PC-3 (cell line): ENCODE measurements at regions not wholly inside any gene's neighbourhood (a gene's known extent, or its start where the extent isn't known, plus 50 kb on each side); places are given as distances from the start of the nearest gene placed in this dataset.

Experiments
- ATAC-seq: fragments of 200-7000 bp; cut with Tn5 transposase; 2 replicates; pipeline ENCODE4 v1.9.1; 2020; ENCODE audit warnings: mild to moderate bottlenecking, moderate library complexity
- BruUV-seq: library from RNA; stranded (reverse); fragments of 400-500 nt; replicated peaks from 2 replicates; lab custom pipeline; 2021; lab: Mats Ljungman, UMichigan
- CTCF ChIA-PET: fragments of 300-600 bp; sonication (Branson Sonifier 250); formaldehyde crosslinking; loops from one replicate; lab custom pipeline; 2022; ENCODE audit warnings: antibody characterized with exemption; lab: Charles Lee
- POLR2A ChIA-PET: fragments of 300-600 bp; sonication (Branson Sonifier 250); formaldehyde crosslinking; loops from one replicate; lab custom pipeline; 2022; ENCODE audit warnings: antibody characterized with exemption; ENCODE audit not compliant: unreplicated experiment; lab: Charles Lee
- DNase-seq: peaks from one replicate; pipeline ENCODE4 v3.0.0-alpha.2; 2015
- H2AFZ ChIP-seq: fragments of 300-600 bp; sonication (generic); 2 replicates; pipeline ENCODE4 v1.6.0; 2016; ENCODE audit warnings: antibody characterized with exemption, low read length
- H3F3A ChIP-seq: fragments of 300-600 bp; sonication (generic); one replicate; pipeline ENCODE4 v1.6.0; 2017; ENCODE audit warnings: antibody characterized with exemption, low read length, control low read depth, mild to moderate bottlenecking; ENCODE audit not compliant: unreplicated experiment
- H3K27ac ChIP-seq: fragments of 300-600 bp; sonication (generic); 2 replicates; pipeline ENCODE4 v1.5.1; 2016; ENCODE audit warnings: mild to moderate bottlenecking, low read length
- H3K27me3 ChIP-seq: fragments of 300-600 bp; sonication (generic); 2 replicates; pipeline ENCODE4 v1.6.1; 2016; ENCODE audit warnings: low read length, mixed read lengths
- H3K36me3 ChIP-seq: fragments of 300-600 bp; sonication (generic); 2 replicates; pipeline ENCODE4 v1.6.1; 2016; ENCODE audit warnings: low read depth, mixed run types, low read length, mixed read lengths
- H3K4me1 ChIP-seq: fragments of 300-600 bp; sonication (generic); 2 replicates; pipeline ENCODE4 v1.5.1; 2016; ENCODE audit warnings: low read length; ENCODE audit not compliant: insufficient read depth
- H3K4me2 ChIP-seq: fragments of 300-600 bp; sonication (generic); 2 replicates; pipeline ENCODE4 v1.6.0; 2016; ENCODE audit warnings: low read length
- H3K4me3 ChIP-seq: fragments of 300-600 bp; sonication (generic); 2 replicates; pipeline ENCODE4 v1.5.1; 2016; ENCODE audit warnings: mild to moderate bottlenecking, low read length, mixed read lengths
- H3K79me2 ChIP-seq: fragments of 300-600 bp; sonication (generic); 2 replicates; pipeline ENCODE4 v1.6.1; 2017; ENCODE audit warnings: low read length, mixed read lengths
- H3K9ac ChIP-seq: fragments of 300-600 bp; sonication (generic); 2 replicates; pipeline ENCODE4 v1.6.0; 2016; ENCODE audit warnings: mild to moderate bottlenecking, low read length
- H3K9me2 ChIP-seq: fragments of 300-600 bp; sonication (generic); replicated peaks from 2 replicates; pipeline ENCODE4 v1.6.1; 2016; ENCODE audit warnings: mixed run types, low read length, mixed read lengths
- H3K9me3 ChIP-seq: fragments of 300-600 bp; sonication (generic); 2 replicates; pipeline ENCODE4 v1.6.1; 2016; ENCODE audit warnings: low read length, mixed read lengths
- H4K20me1 ChIP-seq: fragments of 300-600 bp; sonication (generic); 2 replicates; pipeline ENCODE4 v1.6.1; 2016; ENCODE audit warnings: low read length, mixed read lengths
- EZH2 ChIP-seq: fragments of 300-600 bp; sonication (generic); IDR thresholded peaks from one replicate; pipeline ENCODE4 v1.6.1; 2017; ENCODE audit warnings: antibody characterized with exemption, mild to moderate bottlenecking, low read length; ENCODE audit not compliant: unreplicated experiment
- EZH2phosphoT487 ChIP-seq: fragments of 300-600 bp; sonication (generic); IDR thresholded peaks from 2 replicates; pipeline ENCODE4 v1.6.1; 2018; ENCODE audit warnings: mild to moderate bottlenecking, antibody characterized with exemption, low read length, borderline replicate concordance
- intact Hi-C: fragments of 100-400 bp; cut with micrococcal nuclease; formaldehyde crosslinking; loops from 2 replicates; pipeline ENCODE4 v1.9.0; 2023
- TF ChIP-seq, protein P1 (sequence below): fragments of 300-600 bp; sonication (generic); conservative IDR thresholded peaks from 2 replicates; pipeline ENCODE4 v1.5.1; 2017; ENCODE audit warnings: antibody characterized with exemption, low read depth, mild to moderate bottlenecking, low read length

DNA sequence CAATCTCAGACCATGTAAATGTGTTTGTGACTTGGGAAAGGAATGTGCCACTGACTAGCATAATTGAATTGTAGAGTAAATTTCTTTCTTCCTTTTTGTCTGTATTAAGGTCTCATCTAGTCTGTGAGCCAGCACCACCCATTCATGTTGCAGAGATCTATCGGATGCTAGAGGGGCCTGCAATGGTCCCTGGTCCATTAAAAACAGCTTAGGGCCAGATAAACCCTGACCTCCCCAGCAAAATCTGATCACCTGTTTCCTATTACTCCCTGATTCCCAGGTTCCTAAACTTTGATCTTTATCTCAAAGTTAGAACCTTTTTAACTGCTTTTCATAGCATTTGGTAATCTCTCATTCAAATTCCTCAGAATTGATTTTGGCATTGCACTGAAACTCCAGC lies 174.5 kb upstream of the POC5 start:
- Histone ChIP-seq H3K36me3 (no peaks in the 10 kb centered on the region), H3K4me1 (no peaks in the 10 kb centered on the region), H3K4me2 (no peak overlapping the region), H3K79me2 (no peaks in the 10 kb centered on the region), H3K9ac (no peak overlapping the region), H2AFZ (no peak overlapping the region), H3F3A (no peaks in the 10 kb centered on the region), H3K27me3 (no peaks in the 10 kb centered on the region), H3K27ac (no peak overlapping the region), H4K20me1 (no peaks in the 10 kb centered on the region), H3K9me3 (no peaks in the 10 kb centered on the region), H3K9me2 (no peaks in the 10 kb centered on the region), H3K4me3 (no peak overlapping the region)
- POLR2A ChIA-PET, result no interaction called here
- DNase-seq, result no peak
- ATAC-seq, result no peak
- CTCF ChIA-PET, result no interaction called here
- TF ChIP-seq, protein P1, sequence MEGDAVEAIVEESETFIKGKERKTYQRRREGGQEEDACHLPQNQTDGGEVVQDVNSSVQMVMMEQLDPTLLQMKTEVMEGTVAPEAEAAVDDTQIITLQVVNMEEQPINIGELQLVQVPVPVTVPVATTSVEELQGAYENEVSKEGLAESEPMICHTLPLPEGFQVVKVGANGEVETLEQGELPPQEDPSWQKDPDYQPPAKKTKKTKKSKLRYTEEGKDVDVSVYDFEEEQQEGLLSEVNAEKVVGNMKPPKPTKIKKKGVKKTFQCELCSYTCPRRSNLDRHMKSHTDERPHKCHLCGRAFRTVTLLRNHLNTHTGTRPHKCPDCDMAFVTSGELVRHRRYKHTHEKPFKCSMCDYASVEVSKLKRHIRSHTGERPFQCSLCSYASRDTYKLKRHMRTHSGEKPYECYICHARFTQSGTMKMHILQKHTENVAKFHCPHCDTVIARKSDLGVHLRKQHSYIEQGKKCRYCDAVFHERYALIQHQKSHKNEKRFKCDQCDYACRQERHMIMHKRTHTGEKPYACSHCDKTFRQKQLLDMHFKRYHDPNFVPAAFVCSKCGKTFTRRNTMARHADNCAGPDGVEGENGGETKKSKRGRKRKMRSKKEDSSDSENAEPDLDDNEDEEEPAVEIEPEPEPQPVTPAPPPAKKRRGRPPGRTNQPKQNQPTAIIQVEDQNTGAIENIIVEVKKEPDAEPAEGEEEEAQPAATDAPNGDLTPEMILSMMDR, result no peak
- TF ChIP-seq EZH2phosphoT487 (no peak), EZH2 (no peak)
- intact Hi-C loops, result no loop called here
- BruUV-seq, result no TSS peak

DNA sequence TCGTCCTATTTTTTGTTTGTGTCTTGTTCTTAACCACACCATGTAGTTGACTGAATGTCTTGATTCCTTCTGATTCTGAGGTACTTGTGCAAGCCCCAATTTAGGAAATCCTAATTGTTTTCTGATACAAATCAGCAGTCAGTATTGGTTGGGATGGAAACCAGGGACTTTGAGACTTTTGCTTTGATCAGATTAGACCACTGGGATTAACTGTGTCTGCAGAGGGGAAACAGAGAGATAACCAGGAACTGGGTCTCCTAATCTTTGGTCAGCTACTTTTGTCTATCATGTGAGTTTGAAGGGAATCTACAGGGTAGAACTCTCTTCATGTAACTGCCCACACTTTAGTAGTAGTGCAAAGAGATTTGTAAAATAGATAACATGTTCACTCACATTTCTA lies 173.8 kb upstream of the POC5 start:
- ChIA-PET POLR2A (no interaction called here), CTCF (no interaction called here)
- no peak for TF ChIP-seq EZH2phosphoT487
- no peak for TF ChIP-seq EZH2
- TF ChIP-seq, protein P1, result no peak
- no peak for ATAC-seq
- Histone ChIP-seq H3K9me3 (no peaks in the 10 kb centered on the region), H4K20me1 (no peaks in the 10 kb centered on the region), H3K27me3 (no peaks in the 10 kb centered on the region), H3F3A (no peaks in the 10 kb centered on the region), H3K79me2 (no peaks in the 10 kb centered on the region), H3K4me3 (no peak overlapping the region), H3K36me3 (no peaks in the 10 kb centered on the region), H3K9ac (no peak overlapping the region), H3K27ac (no peak overlapping the region), H3K4me1 (no peaks in the 10 kb centered on the region), H2AFZ (no peak overlapping the region), H3K4me2 (no peak overlapping the region), H3K9me2 (no peaks in the 10 kb centered on the region)
- intact Hi-C loops, result no loop called here
- no peak for DNase-seq
- no TSS peak for BruUV-seq

DNA sequence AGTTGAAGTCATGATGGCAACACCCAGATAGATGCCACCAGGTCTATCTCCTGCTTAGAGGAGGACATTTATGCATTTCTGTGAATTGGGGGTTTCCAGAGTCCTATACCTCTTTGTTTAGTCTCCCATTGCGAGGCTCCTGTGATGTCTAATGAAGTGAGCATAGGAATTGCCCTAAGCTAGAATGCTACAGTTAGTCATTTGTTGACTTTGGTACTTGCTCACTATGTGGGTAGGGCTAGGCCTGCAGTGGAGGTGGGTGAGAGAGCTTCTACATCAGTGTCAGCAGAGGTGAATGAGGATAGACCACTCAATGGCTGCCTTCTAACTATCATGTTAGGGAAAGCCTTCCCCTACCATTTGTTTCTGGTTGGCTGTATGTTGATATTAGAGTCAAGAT lies 173.3 kb upstream of the POC5 start:
- Histone ChIP-seq H3K4me1 (no peaks in the 10 kb centered on the region), H3K27ac (no peak overlapping the region), H3K36me3 (no peaks in the 10 kb centered on the region), H3K4me2 (no peak overlapping the region), H4K20me1 (no peaks in the 10 kb centered on the region), H3K9ac (no peak overlapping the region), H3K27me3 (no peaks in the 10 kb centered on the region), H3K4me3 (no peak overlapping the region), H3F3A (no peaks in the 10 kb centered on the region), H2AFZ (no peak overlapping the region), H3K79me2 (no peaks in the 10 kb centered on the region), H3K9me3 (no peaks in the 10 kb centered on the region), H3K9me2 (no peaks in the 10 kb centered on the region)
- peak; percentile 23 for DNase-seq
- POLR2A ChIA-PET, result no interaction called here
- CTCF ChIA-PET, result no interaction called here
- intact Hi-C loops, result no loop called here
- peak; percentile 50; the same call in 1 of the 2 replicates for ATAC-seq
- no peak for TF ChIP-seq EZH2phosphoT487
- TF ChIP-seq, protein P1, result no peak
- TF ChIP-seq EZH2, result no peak
- BruUV-seq, result no TSS peak
